Stimulated activated CD8-positive, alpha-beta memory T cell treated with anti-CD3 and anti-CD28 coated beads, Interleukin-12 subunit alpha, Interleukin-12 subunit beta, amount 100 ng/mL, for 24 hours (primary cell): ENCODE measurements at regions not wholly inside any gene's neighbourhood (a gene's known extent, or its start where the extent isn't known, plus 50 kb on each side); places are given as distances from the start of the nearest gene placed in this dataset.
"Not testable (repeated sequence)": the region's sequence is repeated elsewhere in the genome, so short reads cannot be mapped to it uniquely, and the experiment has no call there.

Source experiments
- DNase-seq: peaks from one replicate; pipeline ENCODE4 v3.0.0-alpha.2; 2020; ENCODE audit errors: extremely low read depth

DNA sequence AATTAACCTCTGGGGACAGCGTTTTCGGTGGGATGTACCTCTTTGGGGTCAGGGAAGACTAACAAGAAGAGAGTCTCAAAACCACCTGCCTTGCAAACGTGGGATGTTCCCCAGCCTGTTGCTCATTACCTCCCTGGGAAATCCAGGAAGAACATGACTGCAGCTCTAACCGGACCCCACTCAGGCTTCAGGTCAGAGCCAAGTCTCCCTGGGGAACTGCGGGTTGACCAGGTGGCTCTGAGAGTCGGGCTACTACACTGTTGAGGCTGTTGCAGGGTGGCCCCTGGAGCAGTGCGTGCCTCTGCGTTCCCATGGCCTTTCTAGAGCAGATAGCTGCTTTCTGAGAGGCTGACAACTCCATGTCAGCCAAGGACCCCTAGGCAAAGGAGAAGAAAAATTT lies 309.1 kb downstream of the FOXL1 start:
- DNase-seq: no peak

DNA sequence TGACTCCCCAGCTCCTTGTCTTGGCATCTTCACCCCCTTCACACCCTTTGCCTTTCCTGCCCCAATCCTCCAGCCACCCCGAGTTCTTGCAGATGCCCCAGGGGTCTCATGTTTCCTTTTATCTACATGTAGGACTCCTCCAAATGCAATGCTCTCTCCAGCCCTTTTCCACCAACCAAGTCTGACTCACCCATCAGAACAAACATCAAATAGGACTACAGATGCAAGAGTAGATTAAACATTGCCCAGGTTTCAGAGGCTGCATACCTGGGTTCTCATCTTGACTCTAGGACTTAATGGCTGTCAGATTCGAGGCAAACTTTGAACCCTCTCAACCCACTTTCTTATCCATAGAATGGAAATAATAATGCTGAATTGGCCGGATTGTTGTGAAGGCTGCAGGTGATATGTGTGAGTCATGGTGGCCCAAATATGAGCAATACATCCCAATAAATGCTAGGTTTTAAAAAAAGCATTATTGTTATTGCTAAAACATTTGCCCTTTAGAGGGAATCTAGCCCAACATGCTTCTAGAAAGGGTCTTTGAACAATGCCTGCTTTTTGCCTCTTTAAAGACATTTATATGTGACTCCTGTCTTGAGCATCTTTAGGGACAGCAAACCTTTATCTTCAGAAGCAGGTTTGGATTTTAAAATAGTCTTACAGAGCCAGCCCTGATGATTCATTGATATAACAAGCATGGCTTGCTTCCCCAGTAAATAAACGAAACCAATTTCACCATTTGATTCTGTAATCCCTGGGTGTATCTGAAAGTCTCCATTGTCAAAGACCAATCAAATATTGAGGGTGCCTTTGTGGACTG lies 310.1 kb downstream of the FOXL1 start:
- DNase-seq: no peak

DNA sequence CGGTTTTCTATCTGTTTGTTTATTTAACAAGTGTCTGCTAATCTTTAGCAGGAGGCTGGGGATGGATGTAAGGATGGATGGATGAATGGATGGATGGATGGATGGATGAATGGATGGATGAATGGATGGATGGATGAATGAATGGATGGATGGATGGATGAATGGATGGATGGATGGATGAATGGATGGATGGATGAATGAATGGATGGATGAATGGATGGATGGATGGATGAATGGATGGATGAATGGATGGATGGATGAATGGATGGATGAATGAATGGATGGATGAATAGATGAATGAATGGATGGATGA lies 310.7 kb downstream of the FOXL1 start:
- DNase-seq: not testable (repeated sequence)

DNA sequence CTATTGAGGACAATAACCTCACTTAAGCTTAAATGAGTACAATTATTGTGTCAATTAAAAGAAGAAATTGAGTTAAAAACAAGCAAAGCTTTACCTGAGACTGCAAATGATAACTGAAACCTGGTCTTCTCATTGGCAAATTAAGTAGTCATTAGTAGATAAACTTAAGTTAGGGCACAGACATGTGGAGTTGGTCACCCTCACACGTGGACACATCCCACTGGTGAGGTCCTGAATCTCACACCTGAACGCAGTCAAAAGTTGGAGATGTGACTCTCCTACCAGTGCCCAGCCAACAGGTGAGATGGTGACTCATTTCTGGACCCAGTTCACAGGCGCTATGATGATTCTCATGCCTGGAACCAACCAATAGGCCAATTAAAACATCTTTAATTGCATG lies 311.6 kb downstream of the FOXL1 start:
- no peak for DNase-seq

DNA sequence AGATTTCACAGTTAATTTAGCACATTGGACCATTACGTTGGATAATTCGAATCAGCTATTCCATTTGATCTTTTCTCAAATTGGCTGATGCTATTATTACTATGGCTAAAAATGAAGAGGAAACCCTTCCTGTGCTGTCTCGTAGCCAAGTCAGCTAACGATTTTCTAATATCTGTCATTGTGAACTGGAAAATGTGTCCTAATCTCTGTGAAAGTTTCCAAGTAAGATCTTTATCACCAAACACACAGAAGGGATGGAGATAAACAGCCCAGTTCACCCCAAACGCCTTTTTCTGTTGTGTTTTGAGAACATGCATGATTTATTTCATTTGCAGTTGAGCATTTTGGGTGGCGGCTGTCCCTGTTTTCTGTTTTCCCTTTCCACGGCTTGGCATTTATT lies 312.8 kb downstream of the FOXL1 start:
- no peak for DNase-seq

DNA sequence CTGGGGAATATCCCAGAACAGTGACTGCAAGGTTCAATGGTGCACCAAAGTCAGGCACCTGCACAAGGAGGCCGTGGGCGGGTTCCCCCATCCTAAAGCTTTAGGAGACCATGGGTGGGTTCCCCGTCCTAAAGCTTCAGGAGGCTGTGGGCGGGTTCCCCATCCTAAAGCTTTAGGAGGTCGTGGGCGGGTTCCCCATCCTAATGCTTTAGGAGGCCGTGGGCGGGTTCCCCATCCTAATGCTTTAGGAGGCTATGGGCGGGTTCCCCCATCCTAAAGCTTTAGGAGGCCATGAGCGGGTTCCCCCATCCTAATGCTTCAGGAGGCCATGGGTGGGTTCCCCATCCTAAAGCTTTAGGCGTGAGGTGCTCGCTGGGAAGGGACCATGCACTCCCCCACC lies 313.3 kb downstream of the FOXL1 start:
- no peak for DNase-seq

DNA sequence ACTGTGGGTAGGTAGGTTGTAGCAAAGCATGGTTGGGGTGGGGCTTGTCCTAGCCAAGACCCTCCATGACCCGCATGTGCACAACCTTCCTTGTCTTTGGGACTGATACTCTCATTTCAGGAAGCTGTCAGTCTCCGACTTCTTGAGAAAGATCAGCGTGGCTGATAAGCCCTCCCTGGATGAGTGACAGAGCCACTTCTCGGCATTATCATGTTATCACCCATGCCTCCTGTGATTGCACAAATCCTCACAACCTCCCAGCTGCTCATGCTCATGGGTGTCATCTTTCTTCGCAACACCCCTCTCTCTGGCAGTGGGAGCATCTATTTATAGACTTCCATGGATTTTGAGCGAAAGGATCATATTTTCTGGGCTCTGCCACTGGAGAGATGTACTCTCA lies 314.2 kb downstream of the FOXL1 start:
- no peak for DNase-seq

DNA sequence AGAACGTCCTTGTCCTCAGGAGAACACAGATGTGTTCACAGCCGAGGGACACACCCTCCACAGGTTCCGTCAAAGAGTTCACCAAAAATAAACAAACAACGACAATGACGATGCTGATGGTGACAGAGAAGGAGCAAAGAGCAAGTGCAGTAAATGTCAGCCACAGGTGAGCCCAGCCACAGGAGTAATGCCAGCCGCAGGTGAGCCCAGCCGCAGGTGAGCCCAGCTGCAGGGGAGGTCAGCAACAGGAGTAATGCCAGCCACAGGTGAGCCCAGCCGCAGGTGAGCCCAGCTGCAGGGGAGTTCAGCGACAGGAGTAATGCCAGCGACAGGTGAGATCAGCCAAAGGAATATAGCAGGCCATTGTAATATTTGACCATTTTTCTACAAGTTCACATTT lies 315.2 kb downstream of the FOXL1 start:
- no peak for DNase-seq

DNA sequence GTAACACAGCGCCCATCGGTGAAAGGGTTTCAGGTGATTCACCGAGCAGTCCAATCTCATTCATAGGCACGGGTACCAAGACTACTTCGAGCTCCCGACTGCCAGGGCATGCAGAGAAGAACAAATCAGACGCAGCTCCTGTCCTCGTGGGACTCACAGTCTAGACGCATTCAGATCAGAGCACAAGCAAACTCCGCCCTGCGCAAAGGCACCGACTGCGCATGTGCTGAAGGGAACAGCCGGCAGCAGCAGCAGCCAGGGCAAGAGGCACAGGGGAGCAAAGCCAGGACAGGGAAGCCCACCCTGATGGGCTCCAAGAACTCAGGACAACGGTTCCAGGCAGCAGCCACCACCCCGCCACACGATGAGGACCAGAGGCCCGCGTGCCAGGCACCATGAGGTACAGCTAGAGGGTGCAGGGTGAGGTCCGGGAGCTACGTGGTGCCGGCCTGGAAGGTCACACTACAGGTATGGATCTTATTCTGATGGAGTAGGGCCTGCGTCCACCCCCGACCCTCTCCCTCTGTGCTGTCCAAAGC lies 315.7 kb downstream of the FOXL1 start:
- no peak for DNase-seq

DNA sequence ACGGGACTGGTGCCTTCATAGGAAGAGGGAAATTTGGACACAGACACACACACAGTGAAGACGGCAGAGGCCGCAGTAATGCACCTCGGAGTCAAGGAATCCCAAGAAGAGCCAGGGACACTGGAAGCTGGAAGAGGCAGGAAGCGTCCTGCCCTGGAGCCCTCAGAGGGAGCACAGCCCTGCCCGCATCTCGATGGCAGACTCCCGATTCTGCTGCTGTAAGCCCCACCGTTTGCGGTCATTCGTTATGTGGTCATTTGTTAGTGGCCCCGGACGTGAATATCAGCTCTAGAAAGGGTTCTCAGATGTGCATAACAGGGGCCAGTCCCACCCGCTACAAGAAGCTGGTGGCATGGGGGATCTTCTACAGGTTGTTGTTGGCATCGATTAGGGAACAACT lies 316.6 kb downstream of the FOXL1 start:
- DNase-seq: no peak

DNA sequence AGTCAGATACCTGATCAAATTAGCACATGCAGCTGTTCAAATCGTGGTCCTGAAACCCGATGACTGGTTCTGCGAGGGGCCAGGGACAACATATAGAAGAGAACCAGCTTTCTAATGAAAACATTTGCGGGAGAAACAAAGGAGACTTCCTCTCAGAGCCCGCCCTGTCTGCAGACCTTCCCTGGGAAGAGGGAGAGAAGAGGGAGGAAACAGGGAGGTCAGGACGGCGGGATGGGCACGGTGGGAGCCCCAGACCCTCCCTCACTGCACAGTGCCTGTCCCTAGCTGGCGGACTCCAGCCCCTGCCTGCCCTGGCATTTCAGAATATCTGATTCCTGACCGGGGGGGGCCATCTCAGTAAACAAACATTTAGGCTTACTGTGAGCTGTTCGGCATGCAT lies 317.3 kb downstream of the FOXL1 start:
- no peak for DNase-seq

DNA sequence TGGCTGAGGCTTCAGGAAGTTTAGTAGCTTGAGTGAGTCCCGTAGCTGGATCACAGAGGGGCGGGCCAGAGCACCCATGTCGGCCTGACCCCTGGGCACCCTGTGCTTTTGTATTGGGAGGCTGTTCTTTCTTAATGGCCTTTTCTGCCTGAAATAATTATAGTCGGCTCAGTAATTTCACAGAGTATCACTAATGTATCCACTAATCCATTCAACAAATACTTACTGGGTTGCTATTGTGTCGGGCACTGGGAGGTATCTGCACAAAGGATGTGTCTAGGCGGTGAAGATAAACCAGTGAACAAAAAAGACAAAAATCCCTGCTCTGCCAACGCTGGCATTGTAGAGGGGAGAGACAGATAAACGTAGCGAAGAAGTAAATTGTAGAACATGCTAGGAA lies 318.6 kb downstream of the FOXL1 start:
- DNase-seq: no peak

DNA sequence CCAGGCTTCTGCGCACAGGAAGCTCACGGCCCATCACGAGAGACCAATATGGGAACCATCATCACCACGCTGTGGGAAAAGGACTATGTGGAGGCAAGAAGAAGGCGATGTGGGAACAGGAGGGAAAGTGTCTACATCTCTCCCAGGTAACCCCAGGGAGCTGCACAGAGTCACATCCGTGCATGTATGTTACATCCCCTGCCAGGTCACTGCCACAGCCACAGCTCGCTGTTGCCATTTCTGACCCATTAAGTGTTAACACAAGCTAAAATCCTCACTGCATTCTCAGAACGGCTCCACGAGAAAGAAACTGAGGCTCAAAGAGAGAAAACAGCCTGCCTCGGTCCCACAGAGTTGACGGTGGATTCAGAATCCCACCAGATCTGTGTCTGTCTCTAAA lies 319.1 kb downstream of the FOXL1 start:
- no peak for DNase-seq

DNA sequence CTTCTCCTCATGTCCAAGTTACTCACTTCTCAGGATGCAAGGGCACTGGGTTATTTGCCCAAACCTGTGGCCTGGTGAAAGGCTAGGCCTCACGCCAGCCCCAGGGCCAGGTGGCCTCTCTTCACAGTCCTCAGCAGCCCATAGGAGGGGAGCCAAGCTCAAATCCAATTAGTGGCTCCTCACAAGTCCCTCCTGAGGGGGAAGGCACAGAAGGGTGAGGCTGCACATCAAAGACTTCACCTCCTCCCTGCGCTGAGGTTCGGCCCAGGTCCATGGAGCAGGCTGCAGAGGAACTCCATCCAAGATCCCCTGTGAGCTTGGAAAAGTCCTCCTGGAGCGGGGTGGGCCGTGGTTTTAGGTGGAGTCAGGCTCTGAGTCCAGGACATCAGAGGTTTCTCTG lies 320.0 kb downstream of the FOXL1 start:
- DNase-seq: no peak

DNA sequence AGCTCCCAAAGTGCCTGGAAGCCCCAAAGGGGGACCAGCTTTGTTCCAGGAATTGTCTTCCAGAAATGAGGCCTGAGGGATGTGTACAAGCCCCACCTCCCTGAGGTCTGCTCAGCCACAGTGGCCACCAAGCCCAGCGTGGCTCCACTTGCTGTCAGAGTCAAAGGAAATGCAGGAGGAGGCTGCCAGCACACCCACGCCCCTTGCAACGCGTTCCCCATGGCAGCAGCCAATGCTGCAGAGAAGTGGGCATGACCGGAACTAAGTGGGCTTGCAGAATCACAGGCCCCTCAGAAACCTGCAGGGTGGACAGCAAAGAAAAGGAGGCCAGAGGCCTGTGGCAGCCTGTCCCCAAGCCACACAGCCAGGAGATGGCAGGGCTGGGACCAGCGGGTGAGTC lies 320.8 kb downstream of the FOXL1 start:
- no peak for DNase-seq

DNA sequence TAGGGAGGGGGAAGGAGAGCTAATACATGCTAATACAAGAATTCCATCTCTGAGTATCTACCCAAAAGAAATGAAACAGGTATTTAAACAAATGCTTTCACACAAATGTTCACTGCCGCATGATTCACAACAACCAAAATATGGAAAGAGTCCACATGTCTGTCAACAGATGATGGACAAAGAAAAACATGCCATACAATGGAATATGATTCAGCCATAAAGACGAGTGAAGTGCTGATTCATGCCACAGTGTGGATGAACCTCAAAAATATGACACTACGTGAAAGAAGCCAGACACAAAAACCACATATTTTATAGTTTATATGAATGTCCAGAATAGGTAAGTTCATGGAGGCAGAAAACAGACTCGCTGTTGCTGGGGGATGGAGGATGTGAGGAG lies 321.4 kb downstream of the FOXL1 start:
- no peak for DNase-seq

DNA sequence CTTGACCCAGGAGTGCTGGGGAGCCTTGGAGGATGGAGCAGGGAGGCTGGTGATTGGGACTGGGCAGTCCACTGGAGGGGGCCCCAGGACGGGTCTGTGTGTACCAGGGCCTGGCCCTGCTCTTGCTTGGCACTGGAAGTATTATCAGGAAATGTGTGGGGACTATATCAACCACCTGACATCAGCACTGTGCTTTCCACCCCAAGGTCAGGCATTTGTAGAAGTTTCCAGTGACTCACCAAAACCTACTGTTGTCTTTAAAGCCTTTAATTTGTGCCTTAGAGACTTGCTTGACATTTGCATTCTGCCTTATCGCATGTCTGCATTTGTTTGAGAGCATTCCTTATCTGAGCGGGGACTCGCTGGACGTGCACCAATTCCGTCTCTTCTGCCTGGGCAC lies 323.1 kb downstream of the FOXL1 start:
- DNase-seq: no peak

DNA sequence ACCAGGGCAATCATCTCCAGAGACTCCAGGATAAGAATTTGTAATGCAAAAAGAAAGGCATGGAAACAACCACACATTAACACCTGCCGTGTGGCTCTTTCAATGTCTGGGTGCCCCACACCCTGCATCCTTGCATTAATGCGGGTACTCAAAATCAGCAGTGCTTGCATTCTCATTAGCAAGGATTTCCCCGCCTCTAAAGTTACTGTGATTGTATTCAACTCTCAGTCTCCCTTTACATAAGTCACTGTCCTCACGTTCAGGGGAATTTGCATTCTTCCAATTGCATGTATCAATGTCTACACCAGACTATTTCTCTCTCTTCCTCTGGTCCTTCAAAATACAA lies 324.3 kb downstream of the FOXL1 start:
- DNase-seq: no peak

DNA sequence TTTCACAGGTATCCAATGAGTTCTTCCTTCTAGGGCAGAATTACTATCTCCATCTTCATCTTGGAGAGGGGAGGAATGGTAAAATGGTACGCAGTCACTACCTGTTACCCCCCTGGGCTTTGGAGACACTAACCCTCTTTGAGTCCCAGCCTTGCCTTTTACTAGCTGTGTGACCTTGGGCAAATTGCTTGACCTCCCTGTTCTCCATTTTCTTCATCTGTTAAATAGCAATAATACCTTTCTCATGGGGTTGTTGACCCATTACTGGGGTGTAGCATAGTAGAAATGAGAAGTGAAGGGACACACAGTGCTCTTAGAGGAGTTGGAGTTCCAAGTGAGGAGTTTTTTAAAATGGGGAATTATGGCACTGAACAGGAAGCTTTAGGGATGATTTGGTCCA lies 324.7 kb downstream of the FOXL1 start:
- no peak for DNase-seq

DNA sequence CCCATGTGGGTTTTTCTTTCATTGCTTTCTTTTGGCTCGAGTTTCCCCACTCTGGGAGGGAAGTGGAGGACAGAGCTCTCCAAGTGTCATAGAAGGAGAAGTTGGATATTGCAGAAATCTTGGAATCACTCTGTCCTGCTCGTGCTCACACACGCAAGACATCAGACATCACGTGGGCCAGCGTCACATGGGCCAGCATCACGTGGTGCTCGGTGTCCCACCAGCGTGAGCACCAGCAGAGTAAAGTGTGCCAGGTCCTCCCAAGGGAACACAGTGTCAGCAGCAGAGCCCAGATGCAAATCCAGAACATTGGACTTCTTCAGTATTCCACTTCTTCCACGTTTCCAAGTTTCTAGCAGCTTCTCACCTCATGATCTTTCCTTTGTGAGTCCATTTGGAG lies 327.0 kb downstream of the FOXL1 start:
- no peak for DNase-seq

DNA sequence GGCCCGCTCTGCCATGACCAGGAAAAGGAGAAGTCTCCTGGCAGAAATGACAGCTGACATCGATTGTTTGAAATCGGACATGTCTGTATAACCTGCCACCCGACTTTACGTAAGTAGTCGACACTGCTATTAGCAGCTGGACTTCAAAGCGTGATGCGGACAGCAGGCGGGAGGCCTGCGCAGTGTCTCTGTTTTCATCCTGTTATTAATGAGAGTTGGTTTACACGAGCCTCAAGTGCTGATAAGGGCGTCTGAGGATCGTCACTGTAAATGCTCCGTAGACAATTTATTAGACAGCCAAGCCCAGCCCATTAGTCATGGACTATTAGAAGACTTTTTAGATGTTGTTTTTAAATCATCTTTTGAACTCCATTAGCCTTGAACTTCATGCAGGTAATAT lies 328.3 kb downstream of the FOXL1 start:
- no peak for DNase-seq

DNA sequence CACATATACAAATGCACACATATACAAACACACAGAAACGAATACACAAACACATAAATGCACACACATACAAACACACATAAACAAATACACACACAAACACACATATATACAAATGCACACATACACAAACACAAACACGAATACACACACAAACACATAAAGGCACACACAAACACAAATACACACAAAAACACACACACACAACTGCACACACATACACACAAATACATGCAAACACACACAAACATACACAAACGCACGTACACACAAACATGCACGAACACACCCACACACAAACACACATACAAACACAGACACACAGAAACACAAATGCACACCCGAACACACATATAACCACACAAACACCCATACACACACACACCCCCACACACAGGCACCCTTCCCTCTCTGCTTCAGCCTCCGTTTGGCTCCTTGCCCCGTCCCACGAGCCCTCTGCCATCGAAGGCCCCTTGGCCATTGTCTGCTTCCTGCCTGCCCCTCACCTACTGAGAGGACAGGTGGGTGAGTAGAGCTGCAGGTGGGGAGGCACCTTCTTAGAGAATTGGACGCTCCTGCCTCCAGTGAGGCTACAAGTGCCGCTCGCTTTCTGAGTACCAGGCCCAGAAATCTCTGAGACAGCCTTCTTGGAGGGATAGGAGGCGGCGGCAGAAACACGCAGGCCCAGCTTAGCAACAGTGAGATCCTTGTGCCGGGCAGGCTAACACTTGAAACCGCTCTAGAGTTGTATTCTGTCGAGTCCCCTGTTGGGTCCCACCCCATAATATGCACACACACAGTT lies 331.2 kb downstream of the FOXL1 start:
- no peak for DNase-seq

DNA sequence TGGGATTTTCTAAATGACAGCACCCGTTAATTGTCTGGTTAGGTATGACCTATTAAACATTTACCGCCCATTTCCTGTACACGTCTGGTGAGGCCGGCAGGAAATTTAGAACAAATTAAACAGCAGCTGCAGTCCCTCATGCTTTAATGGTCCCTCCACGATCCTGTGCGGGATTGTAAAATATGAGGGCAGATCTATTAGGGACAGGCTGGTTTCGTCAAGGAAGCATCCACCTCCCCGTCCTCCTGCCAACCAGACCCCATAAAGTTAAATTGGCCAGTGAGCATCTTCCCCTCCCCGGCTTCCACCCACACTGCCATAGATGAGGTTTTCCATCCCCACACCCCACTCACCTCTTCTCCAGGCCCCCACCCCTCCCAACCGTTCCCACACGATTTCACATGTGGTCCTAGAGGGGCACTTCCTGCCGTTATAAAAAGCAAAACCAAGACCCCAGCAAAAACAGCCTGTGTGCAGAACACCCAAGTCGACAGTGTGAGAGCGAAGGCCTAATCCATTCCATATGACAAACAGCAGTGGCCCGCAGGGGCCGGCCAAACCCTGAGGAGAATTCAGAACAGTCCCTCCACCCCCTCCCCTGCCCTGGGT lies 331.9 kb downstream of the FOXL1 start:
- no peak for DNase-seq
